DND-41 (cell line): ENCODE measurements at regions not wholly inside any gene's neighbourhood (a gene's known extent, or its start where the extent isn't known, plus 50 kb on each side); places are given as distances from the start of the nearest gene placed in this dataset.

ENCODE experiments used
- ATAC-seq: fragments of 200-7000 bp; cut with Tn5 transposase; 3 replicates; pipeline ENCODE4 v1.9.1; 2021; ENCODE audit warnings: low read depth; ENCODE audit not compliant: insufficient read depth
- DNase-seq: peaks from one replicate; pipeline ENCODE4 v3.0.0-alpha.2; 2020
- H2AFZ ChIP-seq: 2 replicates; pipeline ENCODE4 v1.6.0; 2012; ENCODE audit warnings: low read depth, low read length
- H3K27ac ChIP-seq: 2 replicates; pipeline ENCODE4 v1.5.1; 2012; ENCODE audit warnings: low read length, inconsistent platforms
- H3K27me3 ChIP-seq: fragments of 200-600 bp; sonication (generic); 2 replicates; pipeline ENCODE4 v1.6.0; 2012; ENCODE audit warnings: low read length, mild to moderate bottlenecking, inconsistent platforms; ENCODE audit not compliant: insufficient read depth, poor library complexity
- H3K36me3 ChIP-seq: 2 replicates; pipeline ENCODE4 v1.5.1; 2012; ENCODE audit warnings: low read length, inconsistent platforms; ENCODE audit not compliant: insufficient read depth
- H3K4me1 ChIP-seq: 2 replicates; pipeline ENCODE4 v1.5.1; 2012; ENCODE audit warnings: mild to moderate bottlenecking, low read length; ENCODE audit not compliant: insufficient read depth
- H3K4me2 ChIP-seq: 2 replicates; pipeline ENCODE4 v1.6.0; 2012; ENCODE audit warnings: mild to moderate bottlenecking, moderate library complexity, low read length, inconsistent platforms; ENCODE audit not compliant: insufficient read depth
- H3K4me3 ChIP-seq, 2 experiments: fragments of 200-600 bp in 1 of 2; shearing (Covaris generic) in 1 of 2; 2 replicates each; pipeline ENCODE4 v1.5.1; 2012 to 2016; ENCODE audit warnings: inconsistent platforms in 2 of 2, low read length in 2 of 2, mild to moderate bottlenecking in 2 of 2, low read depth in 1 of 2, moderate library complexity in 1 of 2
- H3K79me2 ChIP-seq: 2 replicates; pipeline ENCODE4 v1.6.0; 2012; ENCODE audit warnings: low read length, inconsistent platforms; ENCODE audit not compliant: insufficient read depth
- H3K9ac ChIP-seq: 2 replicates; pipeline ENCODE4 v1.6.0; 2012; ENCODE audit warnings: low read depth, mild to moderate bottlenecking, inconsistent platforms, low read length, moderate library complexity
- H3K9me3 ChIP-seq: 2 replicates; pipeline ENCODE4 v1.5.1; 2012; ENCODE audit warnings: low read length, moderate library complexity, mild to moderate bottlenecking, inconsistent platforms; ENCODE audit not compliant: insufficient read depth, severe bottlenecking
- H4K20me1 ChIP-seq: 2 replicates; pipeline ENCODE4 v1.6.0; 2012; ENCODE audit warnings: low read length; ENCODE audit not compliant: insufficient read depth
- CTCF ChIP-seq: IDR thresholded peaks from 2 replicates; pipeline ENCODE4 v1.5.1; 2012; ENCODE audit warnings: borderline replicate concordance, low read length, moderate library complexity, mild to moderate bottlenecking; ENCODE audit not compliant: poor library complexity, severe bottlenecking; ENCODE audit errors: extremely low read depth
- EZH2 ChIP-seq: IDR thresholded peaks from 3 replicates; pipeline ENCODE4 v1.6.1; 2012; ENCODE audit warnings: borderline replicate concordance, low read depth, mild to moderate bottlenecking, moderate library complexity, low read length, inconsistent platforms; ENCODE audit not compliant: severe bottlenecking

GRCh38 chr21:40924641-40925040, 77.7 kb upstream of the DSCAM start:
- Histone ChIP-seq H3K4me2 (no peak overlapping the region), H3K79me2 (no peaks in the 10 kb centered on the region), H3K9ac (no peak overlapping the region), H3K4me1 (no peaks in the 10 kb centered on the region), H4K20me1 (no peaks in the 10 kb centered on the region), H3K27ac (no peak overlapping the region), H2AFZ (no peak overlapping the region), H3K4me3 (no peak overlapping the region), H3K9me3 (peaks cover 2% of the 10 kb centered on the region), H3K36me3 (no peaks in the 10 kb centered on the region), H3K27me3 (no peaks in the 10 kb centered on the region)
- ATAC-seq, result no peak
- no peak for DNase-seq
- TF ChIP-seq EZH2 (no peak), CTCF (no peak)

GRCh38 chr21:40926238-40926637, 79.3 kb upstream of the DSCAM start:
- H2AFZ ChIP-seq, result no peak overlapping the region
- no peak for ATAC-seq
- TF ChIP-seq CTCF (no peak), EZH2 (no peak)

GRCh38 chr21:40929833-40930232, 82.9 kb upstream of the DSCAM start:
- no peak for ATAC-seq
- no peak for DNase-seq
- TF ChIP-seq EZH2 (no peak), CTCF (no peak)
- Histone ChIP-seq H3K79me2 (no peaks in the 10 kb centered on the region), H3K9ac (no peak overlapping the region), H3K4me2 (no peak overlapping the region), H3K4me1 (no peaks in the 10 kb centered on the region), H3K4me3 (no peak overlapping the region), H3K36me3 (no peaks in the 10 kb centered on the region), H3K27ac (no peak overlapping the region), H2AFZ (no peak overlapping the region), H3K27me3 (no peaks in the 10 kb centered on the region), H3K9me3 (peaks cover 2% of the 10 kb centered on the region), H4K20me1 (no peaks in the 10 kb centered on the region)

More at GRCh38 chr21:40926238-40926637, 79.3 kb upstream of the DSCAM start:
- Histone ChIP-seq H3K9ac (no peak overlapping the region), H3K4me2 (no peak overlapping the region), H3K4me3 (no peak overlapping the region), H3K79me2 (no peaks in the 10 kb centered on the region), H3K27me3 (no peaks in the 10 kb centered on the region), H3K27ac (no peak overlapping the region), H3K36me3 (no peaks in the 10 kb centered on the region), H3K4me1 (no peaks in the 10 kb centered on the region), H4K20me1 (no peaks in the 10 kb centered on the region), H3K9me3 (peaks cover 2% of the 10 kb centered on the region)
- no peak for DNase-seq

GRCh38 chr21:40931197-40931596, 84.2 kb upstream of the DSCAM start:
- Histone ChIP-seq H3K36me3 (no peaks in the 10 kb centered on the region), H4K20me1 (no peaks in the 10 kb centered on the region), H3K4me1 (no peaks in the 10 kb centered on the region), H3K9me3 (peaks cover 2% of the 10 kb centered on the region), H3K4me2 (no peak overlapping the region), H3K79me2 (no peaks in the 10 kb centered on the region), H2AFZ (no peak overlapping the region), H3K27ac (no peak overlapping the region), H3K4me3 (no peak overlapping the region), H3K9ac (no peak overlapping the region), H3K27me3 (no peaks in the 10 kb centered on the region)
- DNase-seq (no peak), ATAC-seq (no peak)
- no peak for TF ChIP-seq EZH2
- no peak for TF ChIP-seq CTCF
